ENCODE measurements at regions not wholly inside any gene's neighbourhood (a gene's known extent, or its start where the extent isn't known, plus 50 kb on each side); places are given as distances from the start of the nearest gene placed in this dataset.
"Not testable (repeated sequence)": the region's sequence is repeated elsewhere in the genome, so short reads cannot be mapped to it uniquely, and the experiment has no call there.

DNA sequence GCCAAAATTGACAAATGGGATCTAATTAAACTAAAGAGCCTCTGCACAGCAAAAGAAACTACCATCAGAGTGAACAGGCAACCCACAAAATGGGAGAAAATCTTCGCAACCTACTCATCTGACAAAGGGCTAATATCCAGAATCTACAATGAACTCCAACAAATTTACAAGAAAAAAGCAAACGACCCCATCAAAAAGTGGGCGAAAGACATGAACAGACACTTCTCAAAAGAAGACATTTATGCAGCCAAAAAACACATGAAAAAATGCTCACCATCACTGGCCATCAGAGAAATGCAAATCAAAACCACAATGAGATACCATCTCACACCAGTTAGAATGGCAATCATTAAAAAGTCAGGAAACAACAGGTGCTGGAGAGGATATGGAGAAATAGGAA is 261.4 kb upstream of the HNRNPA3 start:
- DNase-seq (ENCODE audit: low read depth in 2 of 3, low spot score in 2 of 3): not testable (repeated sequence)

DNA sequence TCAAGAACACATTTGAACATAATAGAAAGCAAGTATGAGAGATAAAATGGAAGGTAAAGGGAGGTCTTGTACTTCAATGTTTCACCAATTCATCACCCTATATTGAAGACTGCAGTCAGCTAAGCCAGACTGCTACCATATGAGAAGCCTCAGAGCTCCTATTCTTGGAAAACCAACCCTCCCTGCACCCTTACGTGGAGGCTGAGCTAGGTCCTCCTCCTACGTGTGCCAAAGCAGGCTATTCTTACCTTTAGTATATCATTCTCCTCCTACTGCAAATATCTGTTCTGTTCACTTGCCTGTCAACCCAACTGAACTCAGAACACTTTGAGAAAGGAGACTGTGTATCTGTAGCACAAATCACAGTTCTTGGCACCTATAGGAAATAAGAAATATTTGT is 255.8 kb upstream of the HNRNPA3 start:
- DNase-seq (ENCODE audit: low read depth in 2 of 3, low spot score in 2 of 3): no peak

DNA sequence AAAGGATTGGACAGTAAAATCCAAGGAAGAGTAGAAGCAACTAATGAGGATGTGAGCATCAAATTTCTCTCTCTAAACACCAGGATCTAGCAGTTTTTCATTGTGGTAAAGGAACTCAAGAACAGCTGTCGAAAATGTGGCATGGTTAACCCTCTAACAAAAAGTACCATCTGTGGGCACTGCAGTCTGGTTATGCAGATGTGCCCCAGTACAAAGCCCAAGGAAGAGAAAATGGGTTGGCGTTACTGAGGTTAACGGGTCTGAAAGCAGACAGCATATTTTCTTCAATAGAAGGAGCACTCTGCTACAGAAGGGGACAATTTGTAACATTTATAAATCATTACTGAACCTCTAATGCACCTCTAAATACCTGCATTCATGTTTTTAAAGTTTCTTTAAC is 253.0 kb upstream of the HNRNPA3 start:
- DNase-seq (ENCODE audit: low read depth in 2 of 3, low spot score in 2 of 3): no peak

DNA sequence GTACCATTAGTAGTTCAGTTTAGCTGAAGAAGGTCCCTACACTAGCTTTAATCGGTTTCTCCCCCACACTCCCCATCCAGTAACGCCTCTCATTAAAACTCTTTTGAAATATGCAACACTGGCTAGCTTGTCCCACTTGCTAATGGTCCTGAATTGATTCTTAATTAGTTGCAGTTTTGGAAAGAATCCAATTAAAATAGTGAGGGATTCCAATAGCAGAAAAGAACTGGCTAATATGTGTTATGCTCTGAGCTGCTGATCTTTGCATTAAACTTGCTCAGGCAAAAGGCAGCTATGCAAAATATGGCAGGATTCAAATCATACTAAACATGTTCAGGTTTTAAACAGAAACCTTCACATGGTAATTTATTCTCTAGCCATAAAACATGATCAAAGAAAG is 252.5 kb upstream of the HNRNPA3 start:
- no peak for DNase-seq (ENCODE audit: low read depth in 2 of 3, low spot score in 2 of 3)

DNA sequence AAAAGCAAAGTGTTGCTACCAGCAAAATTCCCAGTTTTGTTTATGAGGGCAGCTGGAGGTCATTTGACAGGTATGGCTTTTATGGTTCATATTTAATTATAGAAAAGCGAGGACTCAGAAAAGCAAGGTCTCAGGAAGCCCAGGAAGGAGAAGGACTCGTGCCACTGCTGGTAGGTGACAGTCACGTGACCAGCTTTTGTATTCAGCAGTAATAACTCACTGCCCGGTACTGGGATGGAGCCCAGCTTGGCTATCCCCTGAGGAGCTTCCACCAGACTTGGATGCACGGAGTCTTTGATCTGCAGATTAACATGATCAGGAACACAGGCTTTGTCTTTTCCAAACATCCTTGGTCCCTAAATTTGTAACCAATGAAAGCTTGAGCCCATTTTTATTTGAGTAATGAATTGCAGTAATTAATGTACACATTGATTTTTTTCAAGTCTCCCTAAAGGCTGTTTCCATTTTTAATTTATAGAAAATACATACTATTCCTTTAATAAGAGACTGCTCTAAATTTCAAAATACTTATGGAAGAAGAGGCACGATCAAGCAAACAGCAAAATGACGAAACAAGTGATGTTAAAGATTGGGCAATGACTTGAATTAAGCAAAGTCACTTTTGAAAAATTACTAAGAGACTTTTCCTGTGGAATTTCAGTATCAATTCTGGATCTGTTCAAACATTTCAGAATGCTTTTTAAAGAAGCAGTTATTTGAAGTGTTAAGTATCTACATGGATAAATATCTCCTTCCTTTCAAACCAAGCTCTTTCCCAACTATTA is 251.7 kb upstream of the HNRNPA3 start:
- DNase-seq (ENCODE audit: low read depth in 2 of 3, low spot score in 2 of 3): no peak

- DNase-seq (ENCODE audit: low read depth in 2 of 3, low spot score in 2 of 3): no peak
Observed at GRCh38 chr2:176961775-176962619, 250.6 kb upstream of the HNRNPA3 start.

GRCh38 chr2:176963568-176964287 is 248.9 kb upstream of the HNRNPA3 start:
- no peak for DNase-seq (ENCODE audit: low read depth in 2 of 3, low spot score in 2 of 3)

DNA sequence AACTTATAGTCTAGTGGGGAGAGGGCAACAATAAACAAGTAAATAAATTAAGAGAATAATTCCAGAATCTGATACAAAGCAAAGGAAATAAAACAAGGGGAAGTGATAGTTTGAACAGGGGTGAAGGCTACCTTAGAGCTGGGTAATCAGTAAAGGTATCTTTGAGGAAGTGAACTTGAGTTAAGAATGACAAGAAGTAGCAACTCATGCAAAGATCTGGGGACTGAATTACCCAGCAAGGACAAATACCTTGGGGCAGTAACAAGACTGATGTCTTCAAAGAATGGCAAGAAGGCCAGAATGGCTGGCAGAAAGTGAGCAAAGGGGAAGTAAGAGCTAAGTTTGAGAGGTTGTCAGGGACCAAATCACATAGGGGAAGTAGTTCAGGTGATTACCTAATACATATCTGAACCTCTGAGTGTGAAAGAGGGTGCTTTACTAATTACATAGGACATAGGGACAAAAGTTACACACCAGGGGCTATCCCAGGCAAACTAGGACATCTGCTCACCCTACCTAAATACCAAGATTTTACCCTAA is 244.6 kb upstream of the HNRNPA3 start:
- no peak for DNase-seq (ENCODE audit: low read depth in 2 of 3, low spot score in 2 of 3)

DNA sequence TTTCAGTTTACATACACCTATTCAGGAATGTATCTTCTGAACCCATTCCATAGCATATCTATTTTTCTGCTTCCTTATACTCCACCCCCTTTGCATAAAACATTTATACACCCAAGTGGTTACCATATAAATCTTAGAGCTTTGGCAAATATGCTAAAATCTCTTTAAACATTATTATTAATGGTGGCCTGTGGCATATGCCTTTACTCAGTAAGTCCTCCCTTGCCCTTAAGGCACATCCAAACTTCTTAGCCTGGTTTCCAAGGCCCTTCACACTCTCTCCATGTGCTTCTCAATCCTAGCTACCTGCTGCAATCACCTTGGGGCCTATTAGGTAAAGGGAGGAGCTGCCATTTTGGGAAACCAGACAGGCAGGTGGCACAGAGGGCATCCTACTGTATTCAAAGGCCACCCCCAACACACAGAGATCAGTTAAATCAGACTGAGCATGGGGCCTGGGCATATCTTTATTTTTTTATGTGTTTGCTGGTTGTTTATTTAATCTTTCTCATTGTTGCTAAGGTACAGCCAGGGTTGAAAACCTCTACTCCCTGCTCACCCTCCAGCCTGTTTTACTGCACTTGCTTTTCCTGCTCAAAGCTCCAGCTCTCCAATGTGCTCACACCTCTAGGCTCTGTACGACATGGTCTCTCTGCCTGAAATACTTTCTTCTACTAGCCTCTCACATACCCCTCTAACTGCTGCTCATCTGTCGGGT is 242.8 kb upstream of the HNRNPA3 start:
- DNase-seq (ENCODE audit: low read depth in 2 of 3, low spot score in 2 of 3): no peak

DNA sequence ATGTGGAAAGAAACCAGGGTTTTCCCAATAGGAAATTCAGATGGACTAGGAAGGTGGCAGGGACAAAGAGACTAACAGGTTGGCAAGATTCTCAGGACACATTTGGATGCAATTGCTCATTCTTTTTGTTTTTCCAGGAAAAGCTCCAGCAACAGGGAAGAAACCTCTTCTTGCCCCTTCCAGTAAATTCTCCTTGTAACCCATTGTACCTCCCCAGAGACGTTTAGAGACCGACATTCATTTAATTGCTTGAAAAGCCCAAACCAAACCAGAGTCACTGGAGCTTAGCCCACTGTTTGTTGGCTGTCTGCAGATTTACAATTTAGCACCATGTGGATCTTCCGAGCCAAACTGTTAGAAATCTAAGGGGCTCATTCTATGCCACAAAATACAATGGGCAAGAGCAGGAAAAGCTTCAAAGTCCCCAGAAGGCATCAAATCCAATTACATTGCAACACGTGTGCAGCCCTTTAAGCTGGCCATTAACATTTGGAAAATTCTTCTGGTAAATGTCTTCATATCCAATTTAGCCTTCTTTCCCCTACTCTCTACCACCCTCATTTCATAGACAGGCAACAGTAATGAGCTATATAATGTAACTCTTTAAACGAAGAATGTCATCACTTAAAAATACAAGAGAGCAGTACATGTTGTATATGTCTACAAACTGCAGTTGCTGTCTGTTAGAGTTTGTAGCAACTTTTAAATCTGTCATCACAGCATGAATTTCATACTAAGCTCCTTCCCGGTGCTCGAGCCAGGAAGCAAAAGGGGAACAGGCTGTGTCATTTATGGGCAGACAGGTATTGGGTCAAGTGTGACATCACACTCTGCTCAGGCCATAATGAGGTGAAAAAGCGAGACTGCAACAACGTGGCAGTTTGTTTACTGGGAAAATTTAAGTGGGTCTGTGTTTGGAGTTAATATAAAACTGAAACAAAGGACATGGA is 235.6 kb upstream of the HNRNPA3 start:
- DNase-seq (ENCODE audit: low read depth in 2 of 3, low spot score in 2 of 3): no peak

DNA sequence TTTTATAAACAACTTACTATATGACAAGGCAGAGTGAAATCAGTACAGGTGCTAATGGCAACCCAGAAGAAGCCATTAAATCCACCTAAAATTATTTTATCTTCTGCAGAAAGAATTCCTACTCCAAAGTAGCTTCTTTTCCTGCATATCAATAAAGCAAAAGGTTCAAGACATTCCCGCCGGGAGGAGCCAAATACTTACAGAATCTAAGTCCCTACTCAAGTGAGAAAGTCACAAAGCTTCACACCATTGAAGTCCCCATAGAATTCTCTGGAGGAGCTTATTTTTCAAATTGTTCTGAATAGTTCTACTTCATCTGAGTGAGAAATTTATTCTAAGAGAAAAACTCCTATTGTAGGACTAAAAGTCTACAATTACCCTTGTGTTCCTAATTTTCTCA is 233.7 kb upstream of the HNRNPA3 start:
- DNase-seq (ENCODE audit: low read depth in 2 of 3, low spot score in 2 of 3): no peak

DNA sequence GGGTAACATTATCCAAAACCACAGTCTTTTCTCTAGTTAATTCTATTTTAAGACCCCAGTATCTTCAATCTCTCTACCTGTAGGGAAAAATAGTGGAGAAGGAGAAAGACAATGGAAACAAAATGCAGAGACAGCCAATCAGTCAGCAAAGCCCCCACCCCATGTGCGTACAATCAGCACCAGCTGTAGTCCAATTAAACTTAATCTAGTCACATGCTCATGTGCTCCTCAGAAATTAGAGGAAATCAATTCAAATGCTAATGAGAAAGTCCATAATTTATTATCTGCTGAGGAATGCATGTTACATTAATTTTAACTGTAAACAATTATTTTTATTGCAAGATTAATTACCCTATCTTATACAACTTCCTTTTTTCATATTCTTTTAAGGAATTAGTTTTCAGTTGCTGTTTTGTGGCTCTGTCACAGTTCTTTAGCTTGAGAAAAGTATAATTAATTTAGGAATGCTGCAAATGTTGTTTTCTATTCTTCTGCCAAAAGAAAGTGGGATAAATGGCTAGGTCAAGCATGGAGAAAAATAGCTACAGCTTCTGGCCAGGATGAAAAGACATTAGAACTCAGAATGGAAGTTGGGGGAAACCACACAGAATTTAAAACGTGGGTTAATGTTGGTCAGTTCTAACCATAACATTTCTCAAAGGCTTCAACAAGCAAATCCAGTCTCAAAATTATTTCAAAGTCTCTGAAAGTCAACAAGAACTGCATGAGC is 232.4 kb upstream of the HNRNPA3 start:
- DNase-seq (ENCODE audit: low read depth in 2 of 3, low spot score in 2 of 3): no peak

DNA sequence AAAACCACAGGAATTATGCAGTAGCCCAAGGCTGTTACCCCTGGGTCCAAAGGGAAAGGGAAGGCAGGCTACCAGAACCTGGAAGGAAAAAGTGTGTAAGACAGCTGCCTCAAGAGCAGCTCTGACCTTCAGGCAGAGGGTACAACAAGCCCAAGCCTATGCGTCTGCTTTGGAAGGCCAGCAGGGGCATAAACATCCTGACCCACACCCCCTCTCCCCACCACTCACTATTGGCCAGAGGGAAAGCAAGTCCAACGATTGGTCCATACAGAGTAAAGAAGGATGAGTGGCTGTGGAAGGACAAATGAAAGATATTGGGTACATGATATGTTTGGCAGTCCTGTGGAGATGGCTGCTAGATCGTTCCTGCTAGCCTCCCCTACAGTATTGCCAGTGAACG is 227.6 kb upstream of the HNRNPA3 start:
- no peak for DNase-seq (ENCODE audit: low read depth in 2 of 3, low spot score in 2 of 3)

DNA sequence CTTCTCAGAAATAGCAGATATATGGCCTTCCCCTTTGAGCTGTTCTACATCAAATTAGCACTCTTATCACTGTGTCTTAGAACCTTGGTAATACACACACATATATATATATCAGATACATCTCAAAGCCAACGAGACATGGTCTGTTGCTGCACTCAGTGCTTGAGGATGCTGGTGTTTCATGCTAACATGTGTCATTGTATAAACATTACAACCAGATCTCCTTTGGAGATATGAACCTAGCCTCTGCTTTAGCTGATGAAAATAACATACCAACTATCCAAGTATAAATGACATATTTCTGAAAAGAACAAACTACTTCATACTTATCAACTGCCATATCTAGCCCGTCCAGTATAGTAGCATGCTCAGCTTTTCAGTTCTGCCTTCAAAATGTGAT is 226.7 kb upstream of the HNRNPA3 start:
- DNase-seq (ENCODE audit: low read depth in 2 of 3, low spot score in 2 of 3): no peak

GRCh38 chr2:176986487-176986886 is 226.1 kb upstream of the HNRNPA3 start:
- DNase-seq (ENCODE audit: low read depth in 2 of 3, low spot score in 2 of 3): no peak

DNA sequence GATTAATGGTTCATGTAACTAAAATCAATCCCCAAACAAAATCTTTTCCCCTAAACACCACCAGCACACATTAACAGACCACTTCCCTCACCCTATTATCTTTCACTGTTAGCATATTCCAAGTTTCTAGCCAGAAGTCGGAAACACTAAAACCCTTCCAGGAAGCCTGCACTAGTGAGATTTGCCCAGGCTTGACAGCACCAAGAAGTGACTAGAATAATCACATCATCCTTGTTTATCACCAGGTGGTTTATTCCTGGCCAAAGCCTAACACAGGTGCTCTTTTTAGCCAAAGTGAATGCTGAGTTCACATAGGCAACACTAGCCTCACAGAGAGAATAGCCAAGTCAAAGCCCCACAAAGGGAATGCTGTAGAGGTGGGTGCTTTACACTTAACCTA is 221.2 kb upstream of the HNRNPA3 start:
- DNase-seq (ENCODE audit: low read depth in 2 of 3, low spot score in 2 of 3): no peak

GRCh38 chr2:176997074-176997791 is 215.4 kb upstream of the HNRNPA3 start:
- DNase-seq (ENCODE audit: low read depth in 2 of 3, low spot score in 2 of 3): peak in 1 of 3 experiments; percentile 3

DNA sequence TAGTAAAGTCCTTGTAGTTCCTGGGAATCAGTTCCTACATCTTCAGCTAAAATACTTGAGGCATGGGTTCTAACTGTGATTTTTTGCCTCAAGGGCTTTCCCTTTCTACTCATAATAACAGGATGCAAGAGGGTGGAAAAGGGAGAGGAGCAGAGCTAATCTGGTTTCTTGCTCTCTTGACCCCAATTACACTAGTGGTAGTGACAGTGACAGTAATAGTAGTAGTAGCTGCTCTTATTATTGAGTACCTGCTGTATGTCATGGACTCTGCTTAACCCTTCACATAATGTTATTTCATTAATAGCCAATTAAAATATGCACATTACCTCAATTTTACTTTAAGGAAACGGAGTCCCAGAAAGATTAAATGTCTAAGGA is 214.8 kb upstream of the HNRNPA3 start:
- DNase-seq (ENCODE audit: low read depth in 2 of 3, low spot score in 2 of 3): no peak

- no peak for DNase-seq (ENCODE audit: low read depth in 2 of 3, low spot score in 2 of 3)
Observed at GRCh38 chr2:176999301-176999700, 213.3 kb upstream of the HNRNPA3 start.
